SK-N-SH (cell line): ENCODE measurements at regions not wholly inside any gene's neighbourhood (a gene's known extent, or its start where the extent isn't known, plus 50 kb on each side); places are given as distances from the start of the nearest gene placed in this dataset.

ENCODE experiments used
- CTCF ChIA-PET: fragments of 300-600, 350-600 bp; formaldehyde crosslinking; extraction: SDS; loops from one replicate; lab custom pipeline; 2021; lab: Yijun Ruan, JAX
- POLR2A ChIA-PET: fragments of 350-600 bp; sonication (Branson Sonifier 250); formaldehyde crosslinking; extraction: SDS; loops from one replicate; lab custom pipeline; 2020; ENCODE audit warnings: antibody characterized with exemption, inconsistent platforms; lab: Yijun Ruan, JAX
- DNase-seq: peaks from one replicate; pipeline ENCODE4 v3.0.0; 2012
- H2AFZ ChIP-seq: fragments of 200-600 bp; sonication (generic); 2 replicates; pipeline ENCODE4 v1.8.1; 2016; ENCODE audit warnings: antibody characterized with exemption, mild to moderate bottlenecking, low read depth
- H3F3A ChIP-seq: fragments of 200-600 bp; sonication (generic); replicated peaks from 2 replicates; pipeline ENCODE3; 2016; ENCODE audit warnings: antibody characterized with exemption, mild to moderate bottlenecking; ENCODE audit not compliant: insufficient read depth
- H3K27ac ChIP-seq, 2 experiments: fragments of 200-500 bp in 1 of 2; fragments of 200-600 bp in 1 of 2; sonication (Bioruptor generic) in 1 of 2; sonication (generic), shearing (Covaris generic) in 1 of 2; 2 replicates each; pipeline versions ENCODE4 v1.5.1 to v1.6.1; 2014 to 2016; ENCODE audit warnings: low read depth in 2 of 2, inconsistent platforms in 1 of 2, low read length in 1 of 2, mild to moderate bottlenecking in 1 of 2, mixed read lengths in 1 of 2
- H3K27me3 ChIP-seq: fragments of 200-600 bp; sonication (generic), shearing (Covaris generic); 2 replicates; pipeline ENCODE4 v1.6.1; 2016; ENCODE audit warnings: mixed run types; ENCODE audit not compliant: insufficient read depth
- H3K36me3 ChIP-seq, 2 experiments: fragments of 200-500 bp in 1 of 2; fragments of 200-600 bp in 1 of 2; sonication (Bioruptor generic) in 1 of 2; sonication (generic) in 1 of 2; replicated peaks in 1 of 2; 2 replicates each; pipeline versions ENCODE3 to v1.5.1; 2014 to 2016; ENCODE audit warnings: low read length in 1 of 2, mild to moderate bottlenecking in 1 of 2; ENCODE audit not compliant: insufficient read depth in 2 of 2, control insufficient read depth in 1 of 2
- H3K4me1 ChIP-seq, 2 experiments: fragments of 200-500 bp in 1 of 2; fragments of 200-600 bp in 1 of 2; sonication (Bioruptor generic) in 1 of 2; sonication (generic), shearing (Covaris generic) in 1 of 2; 2 replicates each; pipeline versions ENCODE4 v1.5.1 to v1.6.1; 2014 to 2016; ENCODE audit warnings: low read depth in 1 of 2, low read length in 1 of 2, mixed run types in 1 of 2; ENCODE audit not compliant: insufficient read depth in 2 of 2, control insufficient read depth in 1 of 2
- H3K4me2 ChIP-seq: fragments of 200-600 bp; sonication (generic), shearing (Covaris generic); 2 replicates; pipeline ENCODE4 v1.6.1; 2017; ENCODE audit warnings: mixed run types
- H3K4me3 ChIP-seq, 2 experiments: fragments of 200-500 bp in 1 of 2; fragments of 200-600 bp in 1 of 2; sonication (Bioruptor generic) in 1 of 2; sonication (generic), shearing (Covaris generic) in 1 of 2; 2 replicates each; pipeline versions ENCODE4 v1.5.1 to v1.8.1; 2014 to 2016; ENCODE audit warnings: low read depth in 2 of 2, inconsistent platforms in 1 of 2, low read length in 1 of 2, mild to moderate bottlenecking in 1 of 2, mixed read lengths in 1 of 2, moderate library complexity in 1 of 2
- H3K79me2 ChIP-seq: fragments of 200-600 bp; sonication (generic); 2 replicates; pipeline ENCODE4 v1.8.1; 2017; ENCODE audit warnings: mild to moderate bottlenecking; ENCODE audit not compliant: insufficient read depth
- H3K9ac ChIP-seq: fragments of 200-600 bp; sonication (generic); 2 replicates; pipeline ENCODE4 v1.6.1; 2017; ENCODE audit warnings: mixed run types
- H3K9me2 ChIP-seq: fragments of 200-600 bp; sonication (generic); 2 replicates; pipeline ENCODE4 v1.6.1; 2017; ENCODE audit warnings: mixed run types
- H3K9me3 ChIP-seq: fragments of 200-600 bp; sonication (generic); 2 replicates; pipeline ENCODE4 v1.6.1; 2017; ENCODE audit warnings: mixed run types, mild to moderate bottlenecking, moderate library complexity
- H4K20me1 ChIP-seq: fragments of 200-600 bp; sonication (generic); 2 replicates; pipeline ENCODE4 v1.6.1; 2017; ENCODE audit warnings: mild to moderate bottlenecking, mixed run types; ENCODE audit not compliant: insufficient read depth
- CHD2 ChIP-seq: fragments of 150-350 bp; IDR thresholded peaks from 2 replicates; pipeline ENCODE4 v1.6.1; 2018; ENCODE audit warnings: low read length; ENCODE audit not compliant: partially characterized antibody
- CTCF ChIP-seq: fragments of 200-600 bp; sonication (generic); IDR thresholded peaks from 2 replicates; pipeline ENCODE4 v1.6.1; 2017; ENCODE audit warnings: antibody characterized with exemption, mild to moderate bottlenecking, moderate library complexity
- GABPA ChIP-seq: IDR thresholded peaks from 2 replicates; pipeline ENCODE4 v1.4.0; 2012; ENCODE audit warnings: low read depth, mild to moderate bottlenecking
- GATA2 ChIP-seq: sonication (generic); formaldehyde crosslinking; IDR thresholded peaks from 2 replicates; pipeline ENCODE4 v1.5.0; 2020; ENCODE audit warnings: mild to moderate bottlenecking, missing genetic modification reagents
- MEF2A ChIP-seq: IDR thresholded peaks from 2 replicates; pipeline ENCODE4 v1.4.0; 2012; ENCODE audit warnings: low read depth, borderline replicate concordance
- NRF1 ChIP-seq: IDR thresholded peaks from 2 replicates; pipeline ENCODE4 v1.6.1; 2012; ENCODE audit warnings: low read depth, mild to moderate bottlenecking, low read length
- POLR2AphosphoS5 ChIP-seq: IDR thresholded peaks from 2 replicates; pipeline ENCODE4 v1.6.1; 2012; ENCODE audit warnings: low read depth, low read length
- RFX5 ChIP-seq: IDR thresholded peaks from 2 replicates; pipeline ENCODE4 v1.6.1; 2012; ENCODE audit warnings: mild to moderate bottlenecking, improper control_type of control experiment, low read length
- RXRA ChIP-seq: IDR thresholded peaks from 2 replicates; pipeline ENCODE4 v1.4.0; 2012; ENCODE audit warnings: low read depth, mild to moderate bottlenecking, borderline replicate concordance
- TCF12 ChIP-seq: IDR thresholded peaks from 2 replicates; pipeline ENCODE4 v1.4.0; 2012
- TEAD4 ChIP-seq: IDR thresholded peaks from 2 replicates; pipeline ENCODE4 v1.4.0; 2012; ENCODE audit warnings: mild to moderate bottlenecking, borderline replicate concordance; ENCODE audit not compliant: insufficient read depth
- WGBS: methylation state at CpG from one replicate; pipeline ENCODE4 v1.1.6; 2017; ENCODE audit warnings: low lambda C conversion rate; 5-methylcytosine and 5-hydroxymethylcytosine counted together
- TF ChIP-seq, protein P1 (sequence below): IDR thresholded peaks from 2 replicates; pipeline ENCODE4; 2012
- TF ChIP-seq, protein P2 (sequence below): IDR thresholded peaks from 2 replicates; pipeline ENCODE4 v1.4.0; 2012; ENCODE audit warnings: low read depth, borderline replicate concordance
- TF ChIP-seq, protein P3 (sequence below): fragments of 150-350 bp; IDR thresholded peaks from 2 replicates; pipeline ENCODE4 v1.6.1; 2016; ENCODE audit warnings: mild to moderate bottlenecking, low read depth, low read length
- TF ChIP-seq, protein P4 (sequence below): IDR thresholded peaks from 2 replicates; pipeline ENCODE4 v1.4.0; 2012; ENCODE audit warnings: low read depth, borderline replicate concordance
- TF ChIP-seq, protein P5 (sequence below): IDR thresholded peaks from 2 replicates; pipeline ENCODE4 v1.4.0; 2012; ENCODE audit warnings: low read depth

GRCh38 chr4:124933521-124933920 lies 221.0 kb upstream of the ANKRD50 start:
- Histone ChIP-seq H3K9me3 (no peaks in the 10 kb centered on the region), H3K4me1 (peaks cover 0 to 5% of the 10 kb centered on the region in 2 experiments; a peak in 3 of 4 replicates), H3K27ac (no peak overlapping the region)
- POLR2A ChIA-PET, result no interaction called here
- TF ChIP-seq TCF12, result 0 out of 2 replicates have a peak, but pooled peaks have one; percentile 24
- TF ChIP-seq, protein P1, sequence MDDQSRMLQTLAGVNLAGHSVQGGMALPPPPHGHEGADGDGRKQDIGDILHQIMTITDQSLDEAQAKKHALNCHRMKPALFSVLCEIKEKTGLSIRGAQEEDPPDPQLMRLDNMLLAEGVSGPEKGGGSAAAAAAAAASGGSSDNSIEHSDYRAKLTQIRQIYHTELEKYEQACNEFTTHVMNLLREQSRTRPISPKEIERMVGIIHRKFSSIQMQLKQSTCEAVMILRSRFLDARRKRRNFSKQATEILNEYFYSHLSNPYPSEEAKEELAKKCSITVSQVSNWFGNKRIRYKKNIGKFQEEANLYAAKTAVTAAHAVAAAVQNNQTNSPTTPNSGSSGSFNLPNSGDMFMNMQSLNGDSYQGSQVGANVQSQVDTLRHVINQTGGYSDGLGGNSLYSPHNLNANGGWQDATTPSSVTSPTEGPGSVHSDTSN, result peak; percentile 81
- TF ChIP-seq TEAD4, result no peak
- TF ChIP-seq, all 33 proteins: peak for 2
- H3F3A ChIP-seq, result peaks cover 3% of the 10 kb centered on the region
- 69% methylated on average over 2 of the region's 2 CpGs for WGBS
- no peak overlapping the region for H2AFZ ChIP-seq
- no peak overlapping the region for H3K4me3 ChIP-seq
- H3K4me2 ChIP-seq, result no peak overlapping the region
- no peaks in the 10 kb centered on the region for H3K9me2 ChIP-seq
- no peaks in the 10 kb centered on the region for H3K36me3 ChIP-seq
- CTCF ChIA-PET, result no interaction called here
- H3K27me3 ChIP-seq, result no peaks in the 10 kb centered on the region
- H3K9ac ChIP-seq, result no peak overlapping the region
- H3K79me2 ChIP-seq, result no peaks in the 10 kb centered on the region
- no peak for DNase-seq
- no peaks in the 10 kb centered on the region for H4K20me1 ChIP-seq

DNA sequence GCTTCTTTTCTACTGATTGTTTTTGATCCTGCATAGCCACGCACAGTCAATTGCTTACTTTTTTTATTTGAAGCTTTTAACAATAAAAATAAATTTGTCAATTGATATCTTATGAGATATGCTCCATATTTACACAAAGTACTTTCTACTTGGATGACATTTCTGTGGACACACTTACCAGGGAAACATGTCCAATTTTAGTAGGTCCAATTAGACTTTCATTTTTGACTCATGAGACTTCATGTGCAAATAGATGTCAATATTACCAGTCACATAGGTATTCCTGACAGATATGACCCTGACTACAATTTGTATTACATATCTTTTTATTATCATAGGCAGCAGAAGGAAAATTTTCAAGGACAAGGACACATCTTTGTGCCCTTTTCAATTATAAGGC lies 219.9 kb upstream of the ANKRD50 start:
- Histone ChIP-seq H3K79me2 (no peaks in the 10 kb centered on the region), H3K27me3 (no peaks in the 10 kb centered on the region), H3K9me3 (no peaks in the 10 kb centered on the region), H2AFZ (no peak overlapping the region), H3K9me2 (no peaks in the 10 kb centered on the region), H3K27ac (no peak overlapping the region), H3K36me3 (no peaks in the 10 kb centered on the region), H3K4me3 (no peak overlapping the region), H4K20me1 (no peaks in the 10 kb centered on the region), H3F3A (peaks cover 3% of the 10 kb centered on the region), H3K9ac (no peak overlapping the region), H3K4me2 (no peak overlapping the region), H3K4me1 (peaks cover 0 to 5% of the 10 kb centered on the region in 2 experiments; a peak in 3 of 4 replicates)
- WGBS, result 100% methylated on average over 1 of the region's 1 CpG
- DNase-seq, result no peak
- TF ChIP-seq, protein P1, result no peak
- TF ChIP-seq TEAD4, result no peak
- no peak for TF ChIP-seq RXRA
- no peak for TF ChIP-seq CTCF
- TF ChIP-seq, protein P2, sequence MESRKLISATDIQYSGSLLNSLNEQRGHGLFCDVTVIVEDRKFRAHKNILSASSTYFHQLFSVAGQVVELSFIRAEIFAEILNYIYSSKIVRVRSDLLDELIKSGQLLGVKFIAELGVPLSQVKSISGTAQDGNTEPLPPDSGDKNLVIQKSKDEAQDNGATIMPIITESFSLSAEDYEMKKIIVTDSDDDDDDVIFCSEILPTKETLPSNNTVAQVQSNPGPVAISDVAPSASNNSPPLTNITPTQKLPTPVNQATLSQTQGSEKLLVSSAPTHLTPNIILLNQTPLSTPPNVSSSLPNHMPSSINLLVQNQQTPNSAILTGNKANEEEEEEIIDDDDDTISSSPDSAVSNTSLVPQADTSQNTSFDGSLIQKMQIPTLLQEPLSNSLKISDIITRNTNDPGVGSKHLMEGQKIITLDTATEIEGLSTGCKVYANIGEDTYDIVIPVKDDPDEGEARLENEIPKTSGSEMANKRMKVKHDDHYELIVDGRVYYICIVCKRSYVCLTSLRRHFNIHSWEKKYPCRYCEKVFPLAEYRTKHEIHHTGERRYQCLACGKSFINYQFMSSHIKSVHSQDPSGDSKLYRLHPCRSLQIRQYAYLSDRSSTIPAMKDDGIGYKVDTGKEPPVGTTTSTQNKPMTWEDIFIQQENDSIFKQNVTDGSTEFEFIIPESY, result no peak
- no peak for TF ChIP-seq GATA2 (CRISPR knock-in tag)
- no peak for TF ChIP-seq RFX5
- TF ChIP-seq, protein P3, sequence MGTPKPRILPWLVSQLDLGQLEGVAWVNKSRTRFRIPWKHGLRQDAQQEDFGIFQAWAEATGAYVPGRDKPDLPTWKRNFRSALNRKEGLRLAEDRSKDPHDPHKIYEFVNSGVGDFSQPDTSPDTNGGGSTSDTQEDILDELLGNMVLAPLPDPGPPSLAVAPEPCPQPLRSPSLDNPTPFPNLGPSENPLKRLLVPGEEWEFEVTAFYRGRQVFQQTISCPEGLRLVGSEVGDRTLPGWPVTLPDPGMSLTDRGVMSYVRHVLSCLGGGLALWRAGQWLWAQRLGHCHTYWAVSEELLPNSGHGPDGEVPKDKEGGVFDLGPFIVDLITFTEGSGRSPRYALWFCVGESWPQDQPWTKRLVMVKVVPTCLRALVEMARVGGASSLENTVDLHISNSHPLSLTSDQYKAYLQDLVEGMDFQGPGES, result no peak
- TF ChIP-seq, protein P4, sequence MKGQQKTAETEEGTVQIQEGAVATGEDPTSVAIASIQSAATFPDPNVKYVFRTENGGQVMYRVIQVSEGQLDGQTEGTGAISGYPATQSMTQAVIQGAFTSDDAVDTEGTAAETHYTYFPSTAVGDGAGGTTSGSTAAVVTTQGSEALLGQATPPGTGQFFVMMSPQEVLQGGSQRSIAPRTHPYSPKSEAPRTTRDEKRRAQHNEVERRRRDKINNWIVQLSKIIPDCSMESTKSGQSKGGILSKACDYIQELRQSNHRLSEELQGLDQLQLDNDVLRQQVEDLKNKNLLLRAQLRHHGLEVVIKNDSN, result no peak
- TF ChIP-seq, protein P5, sequence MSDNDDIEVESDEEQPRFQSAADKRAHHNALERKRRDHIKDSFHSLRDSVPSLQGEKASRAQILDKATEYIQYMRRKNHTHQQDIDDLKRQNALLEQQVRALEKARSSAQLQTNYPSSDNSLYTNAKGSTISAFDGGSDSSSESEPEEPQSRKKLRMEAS, result no peak
- TF ChIP-seq POLR2AphosphoS5, result no peak
- TF ChIP-seq MEF2A, result no peak
- no peak for TF ChIP-seq CHD2
- TF ChIP-seq GABPA, result no peak
- TF ChIP-seq NRF1, result no peak
- ChIA-PET CTCF (no interaction called here), POLR2A (no interaction called here)
